ENCODE measurements at regions not wholly inside any gene's neighbourhood (a gene's known extent, or its start where the extent isn't known, plus 50 kb on each side); places are given as distances from the start of the nearest gene placed in this dataset.

DNA sequence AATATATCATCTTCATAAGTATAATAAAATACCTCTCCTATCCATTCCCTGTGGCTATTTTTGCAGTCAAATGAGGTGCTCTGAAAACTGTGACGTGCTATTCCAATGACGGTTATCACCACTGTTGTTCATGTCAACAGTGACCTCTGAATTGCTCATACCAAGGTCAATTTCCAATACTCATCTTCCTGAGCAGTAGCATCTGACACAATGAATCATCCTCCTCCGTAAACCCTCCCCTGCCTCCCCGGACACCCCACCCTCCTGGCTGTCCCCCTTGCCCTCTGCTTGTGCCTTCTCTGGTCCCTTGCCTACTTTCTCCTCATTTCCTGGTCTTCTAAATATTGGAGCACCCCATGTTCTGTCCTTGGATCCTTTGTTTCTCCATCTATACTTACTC is 77.7 kb upstream of the SLC22A23 start:
- H3K4me3 ChIP-seq, result no peak overlapping the region
- no peaks in the 10 kb centered on the region for H3K4me1 ChIP-seq
- peaks cover 4% of the 10 kb centered on the region for H3K27me3 ChIP-seq
- H3K36me3 ChIP-seq, result no peaks in the 10 kb centered on the region
- 93 to 94% methylated on average over 4 of the region's 4 CpGs for WGBS, 2 donors (ENCODE audit: low coverage in 1 of 2)
- H3K9me3 ChIP-seq, result no peaks in the 10 kb centered on the region
- H3K27ac ChIP-seq, result no peak overlapping the region
- ATAC-seq, result no peak
- TF ChIP-seq POLR2AphosphoS5 (IDR thresholded peaks at IDR 0.05), result no peak
- TF ChIP-seq, protein P1, sequence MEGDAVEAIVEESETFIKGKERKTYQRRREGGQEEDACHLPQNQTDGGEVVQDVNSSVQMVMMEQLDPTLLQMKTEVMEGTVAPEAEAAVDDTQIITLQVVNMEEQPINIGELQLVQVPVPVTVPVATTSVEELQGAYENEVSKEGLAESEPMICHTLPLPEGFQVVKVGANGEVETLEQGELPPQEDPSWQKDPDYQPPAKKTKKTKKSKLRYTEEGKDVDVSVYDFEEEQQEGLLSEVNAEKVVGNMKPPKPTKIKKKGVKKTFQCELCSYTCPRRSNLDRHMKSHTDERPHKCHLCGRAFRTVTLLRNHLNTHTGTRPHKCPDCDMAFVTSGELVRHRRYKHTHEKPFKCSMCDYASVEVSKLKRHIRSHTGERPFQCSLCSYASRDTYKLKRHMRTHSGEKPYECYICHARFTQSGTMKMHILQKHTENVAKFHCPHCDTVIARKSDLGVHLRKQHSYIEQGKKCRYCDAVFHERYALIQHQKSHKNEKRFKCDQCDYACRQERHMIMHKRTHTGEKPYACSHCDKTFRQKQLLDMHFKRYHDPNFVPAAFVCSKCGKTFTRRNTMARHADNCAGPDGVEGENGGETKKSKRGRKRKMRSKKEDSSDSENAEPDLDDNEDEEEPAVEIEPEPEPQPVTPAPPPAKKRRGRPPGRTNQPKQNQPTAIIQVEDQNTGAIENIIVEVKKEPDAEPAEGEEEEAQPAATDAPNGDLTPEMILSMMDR (IDR thresholded peaks at IDR 0.05), result no peak
- TF ChIP-seq EP300 (IDR thresholded peaks at IDR 0.05), result no peak
- no peak for TF ChIP-seq POLR2A (IDR thresholded peaks at IDR 0.05)

DNA sequence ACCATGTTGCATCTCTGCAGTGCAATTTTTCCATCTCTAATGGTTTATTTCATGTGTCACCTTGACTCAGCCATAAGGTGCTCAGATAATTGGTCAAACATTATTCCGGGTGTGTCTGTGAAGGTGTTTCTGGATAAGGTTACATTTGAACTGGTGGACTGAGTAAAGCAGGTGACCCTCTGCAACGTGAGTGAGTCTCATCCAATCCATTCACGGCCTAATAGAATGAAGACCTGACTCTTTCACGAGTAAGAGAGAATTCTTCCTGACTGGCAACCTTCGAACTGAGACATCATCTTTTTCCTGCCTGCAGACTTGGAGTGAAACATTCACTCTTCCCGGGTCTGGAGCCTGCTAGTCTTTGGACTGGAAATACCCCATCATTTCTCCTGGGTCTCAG is 77.1 kb upstream of the SLC22A23 start:
- ATAC-seq, result no peak
- no peaks in the 10 kb centered on the region for H3K4me1 ChIP-seq
- H3K36me3 ChIP-seq, result no peaks in the 10 kb centered on the region
- TF ChIP-seq, protein P1 (IDR thresholded peaks at IDR 0.05), result no peak
- TF ChIP-seq EP300 (IDR thresholded peaks at IDR 0.05), result no peak
- TF ChIP-seq POLR2A (IDR thresholded peaks at IDR 0.05), result no peak
- no peak for TF ChIP-seq POLR2AphosphoS5 (IDR thresholded peaks at IDR 0.05)
- no peak overlapping the region for H3K27ac ChIP-seq
- no peaks in the 10 kb centered on the region for H3K9me3 ChIP-seq
- WGBS, 2 donors (ENCODE audit: low coverage in 1 of 2), result 80 to 91% methylated on average over 1 to 5 of the region's 6 CpGs
- H3K27me3 ChIP-seq, result peaks cover 4% of the 10 kb centered on the region
- H3K4me3 ChIP-seq, result no peak overlapping the region

DNA sequence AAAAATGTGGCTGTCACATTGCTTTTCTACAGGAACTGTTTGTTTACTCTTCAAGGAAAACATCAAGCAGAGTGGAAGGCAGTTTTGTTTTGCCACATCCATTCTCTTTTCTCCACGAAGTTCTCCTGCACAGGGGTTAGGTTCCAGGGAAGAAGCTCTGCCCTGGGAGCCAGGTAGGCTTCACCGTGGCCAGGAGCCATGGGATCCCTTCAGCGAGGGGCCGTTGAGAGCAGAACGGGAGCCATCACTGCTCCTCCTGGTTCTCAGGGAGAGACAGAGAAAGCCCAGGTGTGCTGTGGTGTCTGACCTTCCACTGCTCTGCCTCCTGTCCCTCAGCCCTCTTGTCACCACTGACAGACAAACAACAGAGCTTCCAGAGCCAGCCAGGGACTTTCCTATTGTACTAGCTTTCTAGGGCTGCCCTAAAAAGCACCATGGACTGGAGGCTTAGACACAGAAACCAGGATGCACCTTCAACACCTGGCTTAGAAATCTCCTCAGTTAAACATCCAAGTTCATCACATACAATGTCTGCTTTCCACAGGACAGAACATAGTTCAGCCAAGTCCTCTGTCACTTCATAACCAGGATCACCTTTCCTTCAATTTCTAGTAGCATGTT is 75.6 kb upstream of the SLC22A23 start:
- no peaks in the 10 kb centered on the region for H3K36me3 ChIP-seq
- no peaks in the 10 kb centered on the region for H3K4me1 ChIP-seq
- H3K27ac ChIP-seq, result no peak overlapping the region
- 17% methylated on average over 1 of the region's 5 CpGs; no CpG with 5 or more reads in 1 of the 2 donors for WGBS, 2 donors (ENCODE audit: low coverage in 1 of 2)
- H3K4me3 ChIP-seq, result no peak overlapping the region
- no peak for ATAC-seq
- H3K9me3 ChIP-seq, result no peaks in the 10 kb centered on the region
- no peak for TF ChIP-seq POLR2A (IDR thresholded peaks at IDR 0.05)
- TF ChIP-seq, protein P1 (IDR thresholded peaks at IDR 0.05), result no peak
- no peak for TF ChIP-seq POLR2AphosphoS5 (IDR thresholded peaks at IDR 0.05)
- TF ChIP-seq EP300 (IDR thresholded peaks at IDR 0.05), result no peak
- peaks cover 4% of the 10 kb centered on the region for H3K27me3 ChIP-seq

DNA sequence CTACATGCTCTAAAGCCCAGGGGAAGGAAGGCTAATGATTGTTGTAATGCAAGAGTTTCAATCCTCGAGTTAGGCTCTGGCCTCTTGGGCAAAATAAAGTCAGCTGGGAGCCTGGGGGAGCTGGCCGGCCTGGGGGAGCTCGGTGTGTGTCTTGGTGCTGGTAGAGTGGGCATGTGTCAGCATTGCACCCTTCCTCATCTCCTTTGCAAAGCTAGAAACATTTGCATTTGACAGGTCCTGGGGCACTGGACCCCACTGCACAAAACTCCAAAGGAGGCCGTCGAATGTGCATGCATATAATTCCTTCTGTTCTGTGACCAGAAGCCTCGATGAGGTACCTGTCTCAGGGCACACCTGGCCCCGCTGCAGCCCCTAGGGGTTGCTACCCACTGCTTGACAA is 74.6 kb upstream of the SLC22A23 start:
- H3K9me3 ChIP-seq, result no peaks in the 10 kb centered on the region
- H3K27me3 ChIP-seq, result peaks cover 4% of the 10 kb centered on the region
- 85 to 100% methylated on average over 2 to 6 of the region's 7 CpGs for WGBS, 2 donors (ENCODE audit: low coverage in 1 of 2)
- no peak overlapping the region for H3K27ac ChIP-seq
- no peak for TF ChIP-seq POLR2AphosphoS5 (IDR thresholded peaks at IDR 0.05)
- TF ChIP-seq EP300 (IDR thresholded peaks at IDR 0.05), result no peak
- TF ChIP-seq POLR2A (IDR thresholded peaks at IDR 0.05), result no peak
- TF ChIP-seq, protein P1 (IDR thresholded peaks at IDR 0.05), result no peak
- H3K36me3 ChIP-seq, result no peaks in the 10 kb centered on the region
- ATAC-seq, result no peak
- no peaks in the 10 kb centered on the region for H3K4me1 ChIP-seq
- no peak overlapping the region for H3K4me3 ChIP-seq

DNA sequence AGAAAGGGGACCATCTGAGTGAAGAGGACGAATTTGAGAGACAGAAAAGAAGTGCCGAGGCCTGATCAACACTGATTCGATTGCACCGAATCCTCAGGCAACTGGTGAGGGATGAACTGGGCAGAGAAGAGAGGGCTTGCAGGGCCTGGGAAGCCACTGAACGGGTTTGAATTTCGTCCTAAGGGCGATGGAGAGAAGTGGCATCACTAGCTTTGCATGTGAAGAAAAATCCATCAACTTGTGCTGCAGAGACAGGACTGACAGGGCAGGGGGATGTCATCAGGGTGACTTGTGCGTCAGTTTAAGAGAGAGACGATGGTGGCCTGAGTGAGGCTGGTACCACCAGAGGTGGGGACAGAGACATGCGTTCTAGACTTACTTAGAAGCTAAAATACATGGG is 73.7 kb upstream of the SLC22A23 start:
- no peak overlapping the region for H3K27ac ChIP-seq
- H3K4me3 ChIP-seq, result no peak overlapping the region
- H3K27me3 ChIP-seq, result peaks cover 4% of the 10 kb centered on the region
- no peaks in the 10 kb centered on the region for H3K36me3 ChIP-seq
- 87 to 100% methylated on average over 4 to 10 of the region's 10 CpGs for WGBS, 2 donors (ENCODE audit: low coverage in 1 of 2)
- no peaks in the 10 kb centered on the region for H3K9me3 ChIP-seq
- H3K4me1 ChIP-seq, result no peaks in the 10 kb centered on the region
- TF ChIP-seq, protein P1 (IDR thresholded peaks at IDR 0.05), result no peak
- no peak for TF ChIP-seq POLR2AphosphoS5 (IDR thresholded peaks at IDR 0.05)
- no peak for TF ChIP-seq EP300 (IDR thresholded peaks at IDR 0.05)
- TF ChIP-seq POLR2A (IDR thresholded peaks at IDR 0.05), result no peak
- no peak for ATAC-seq

Measured in gastroesophageal sphincter (tissue), 4 donors.